ENCODE measurements at regions not wholly inside any gene's neighbourhood (a gene's known extent, or its start where the extent isn't known, plus 50 kb on each side); places are given as distances from the start of the nearest gene placed in this dataset.

- ChIA-PET POLR2A (no interaction called here), CTCF (no interaction called here)
- TF ChIP-seq, protein P1, sequence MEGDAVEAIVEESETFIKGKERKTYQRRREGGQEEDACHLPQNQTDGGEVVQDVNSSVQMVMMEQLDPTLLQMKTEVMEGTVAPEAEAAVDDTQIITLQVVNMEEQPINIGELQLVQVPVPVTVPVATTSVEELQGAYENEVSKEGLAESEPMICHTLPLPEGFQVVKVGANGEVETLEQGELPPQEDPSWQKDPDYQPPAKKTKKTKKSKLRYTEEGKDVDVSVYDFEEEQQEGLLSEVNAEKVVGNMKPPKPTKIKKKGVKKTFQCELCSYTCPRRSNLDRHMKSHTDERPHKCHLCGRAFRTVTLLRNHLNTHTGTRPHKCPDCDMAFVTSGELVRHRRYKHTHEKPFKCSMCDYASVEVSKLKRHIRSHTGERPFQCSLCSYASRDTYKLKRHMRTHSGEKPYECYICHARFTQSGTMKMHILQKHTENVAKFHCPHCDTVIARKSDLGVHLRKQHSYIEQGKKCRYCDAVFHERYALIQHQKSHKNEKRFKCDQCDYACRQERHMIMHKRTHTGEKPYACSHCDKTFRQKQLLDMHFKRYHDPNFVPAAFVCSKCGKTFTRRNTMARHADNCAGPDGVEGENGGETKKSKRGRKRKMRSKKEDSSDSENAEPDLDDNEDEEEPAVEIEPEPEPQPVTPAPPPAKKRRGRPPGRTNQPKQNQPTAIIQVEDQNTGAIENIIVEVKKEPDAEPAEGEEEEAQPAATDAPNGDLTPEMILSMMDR (IDR thresholded peaks at IDR 0.05; ENCODE audit: low read depth, low read length), result no peak
- DNase-seq (ENCODE audit: low read depth, low spot score), result no peak
- H3K27ac ChIP-seq (ENCODE audit: low read depth, low read length), result no peak overlapping the region
- H3K4me3 ChIP-seq (ENCODE audit: low read depth, low read length), result no peak overlapping the region
- H3K27me3 ChIP-seq (ENCODE audit: control insufficient read depth, insufficient read depth, low read length), result no peaks in the 10 kb centered on the region
- H3K9me3 ChIP-seq (ENCODE audit: control insufficient read depth, insufficient read depth, low read length), result no peaks in the 10 kb centered on the region
Measured at GRCh38 chr3:177735431-177735830, 538.1 kb upstream of the TBL1XR1 start.

DNA sequence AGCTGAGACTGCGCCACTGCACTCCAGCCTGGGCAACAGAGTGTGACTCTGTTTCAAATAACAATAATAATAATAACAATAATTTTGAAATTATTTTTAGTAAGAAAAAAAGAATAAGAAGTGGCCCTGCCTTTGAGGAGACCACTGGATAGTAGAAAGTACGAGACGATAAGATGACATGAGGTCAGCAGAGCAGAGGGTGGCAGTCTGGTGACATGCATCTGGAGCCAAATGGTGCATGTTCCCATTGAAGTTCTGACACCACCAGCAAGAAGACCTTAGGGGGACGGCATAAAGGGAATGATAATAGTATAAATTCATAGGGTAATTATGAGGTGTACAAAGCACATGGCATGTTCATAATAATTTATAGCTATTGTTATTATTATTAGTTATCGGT, 542.2 kb upstream of the TBL1XR1 start:
- CTCF ChIA-PET, result no interaction called here
- H3K27ac ChIP-seq (ENCODE audit: low read depth, low read length), result no peak overlapping the region
- TF ChIP-seq, protein P1 (IDR thresholded peaks at IDR 0.05; ENCODE audit: low read depth, low read length), result no peak
- H3K4me3 ChIP-seq (ENCODE audit: low read depth, low read length), result no peak overlapping the region
- H3K9me3 ChIP-seq (ENCODE audit: control insufficient read depth, insufficient read depth, low read length), result no peaks in the 10 kb centered on the region
- no peaks in the 10 kb centered on the region for H3K27me3 ChIP-seq (ENCODE audit: control insufficient read depth, insufficient read depth, low read length)
- no peak for DNase-seq (ENCODE audit: low read depth, low spot score)
- POLR2A ChIA-PET, result no interaction called here

GRCh38 chr3:177740254-177740653, 543.0 kb upstream of the TBL1XR1 start:
- CTCF ChIA-PET, result no interaction called here
- TF ChIP-seq, protein P1 (IDR thresholded peaks at IDR 0.05; ENCODE audit: low read depth, low read length), result no peak
- no peak for DNase-seq (ENCODE audit: low read depth, low spot score)
- H3K27me3 ChIP-seq (ENCODE audit: control insufficient read depth, insufficient read depth, low read length), result no peaks in the 10 kb centered on the region
- H3K9me3 ChIP-seq (ENCODE audit: control insufficient read depth, insufficient read depth, low read length), result no peaks in the 10 kb centered on the region
- no peak overlapping the region for H3K27ac ChIP-seq (ENCODE audit: low read depth, low read length)
- POLR2A ChIA-PET, result no interaction called here
- no peak overlapping the region for H3K4me3 ChIP-seq (ENCODE audit: low read depth, low read length)

- no peak overlapping the region for H3K4me3 ChIP-seq (ENCODE audit: low read depth, low read length)
- ChIA-PET CTCF (no interaction called here), POLR2A (no interaction called here)
- H3K9me3 ChIP-seq (ENCODE audit: control insufficient read depth, insufficient read depth, low read length), result no peaks in the 10 kb centered on the region
- TF ChIP-seq, protein P1 (IDR thresholded peaks at IDR 0.05; ENCODE audit: low read depth, low read length), result no peak
- no peak overlapping the region for H3K27ac ChIP-seq (ENCODE audit: low read depth, low read length)
- no peak for DNase-seq (ENCODE audit: low read depth, low spot score)
- no peaks in the 10 kb centered on the region for H3K27me3 ChIP-seq (ENCODE audit: control insufficient read depth, insufficient read depth, low read length)
Measured at GRCh38 chr3:177742273-177742672, 545.0 kb upstream of the TBL1XR1 start.

DNA sequence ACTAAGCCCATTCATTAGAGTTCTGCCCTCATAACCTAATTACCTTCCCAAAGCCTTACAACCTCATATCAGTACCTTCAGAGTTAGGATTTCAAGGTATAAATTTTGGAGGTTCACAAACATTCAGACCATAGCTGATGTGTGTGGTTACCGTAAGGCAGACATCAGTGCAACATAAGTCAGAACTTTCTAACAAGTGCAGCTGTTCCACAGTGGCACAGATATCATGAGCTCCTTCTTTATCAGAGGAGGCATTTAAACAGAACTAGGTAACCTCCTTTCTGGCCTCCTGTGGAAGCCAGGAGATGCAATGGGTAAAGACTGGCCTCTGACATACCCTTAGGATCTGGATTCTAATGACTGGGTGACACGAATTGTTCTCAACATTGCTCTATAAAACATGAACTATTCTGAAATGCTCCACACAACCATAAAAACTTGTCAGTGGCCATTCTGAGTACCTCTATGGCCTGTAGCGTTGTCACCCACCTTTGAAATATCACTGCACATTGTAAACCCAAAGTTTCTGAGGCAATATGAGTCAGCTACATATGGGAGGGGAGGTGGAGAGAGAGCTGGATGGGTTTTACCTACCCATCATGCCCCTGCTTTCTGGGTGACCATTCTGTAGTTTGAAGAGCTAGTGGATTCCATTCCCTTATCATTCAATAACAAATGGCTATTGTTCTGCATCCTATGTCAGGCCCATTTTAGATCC, 546.0 kb upstream of the TBL1XR1 start:
- no peak overlapping the region for H3K27ac ChIP-seq (ENCODE audit: low read depth, low read length)
- H3K4me3 ChIP-seq (ENCODE audit: low read depth, low read length), result no peak overlapping the region
- TF ChIP-seq, protein P1 (IDR thresholded peaks at IDR 0.05; ENCODE audit: low read depth, low read length), result no peak
- POLR2A ChIA-PET, result no interaction called here
- DNase-seq (ENCODE audit: low read depth, low spot score), result no peak
- H3K9me3 ChIP-seq (ENCODE audit: control insufficient read depth, insufficient read depth, low read length), result no peaks in the 10 kb centered on the region
- H3K27me3 ChIP-seq (ENCODE audit: control insufficient read depth, insufficient read depth, low read length), result no peaks in the 10 kb centered on the region
- CTCF ChIA-PET, result interaction anchor here (0.6 to 0.7 kb wide), 2 partner anchors 642 to 672 kb away, joined by 3 read pairs; no protein-coding TSS in a partner anchor
